ENCODE measurements at regions not wholly inside any gene's neighbourhood (a gene's known extent, or its start where the extent isn't known, plus 50 kb on each side); places are given as distances from the start of the nearest gene placed in this dataset.

DNA sequence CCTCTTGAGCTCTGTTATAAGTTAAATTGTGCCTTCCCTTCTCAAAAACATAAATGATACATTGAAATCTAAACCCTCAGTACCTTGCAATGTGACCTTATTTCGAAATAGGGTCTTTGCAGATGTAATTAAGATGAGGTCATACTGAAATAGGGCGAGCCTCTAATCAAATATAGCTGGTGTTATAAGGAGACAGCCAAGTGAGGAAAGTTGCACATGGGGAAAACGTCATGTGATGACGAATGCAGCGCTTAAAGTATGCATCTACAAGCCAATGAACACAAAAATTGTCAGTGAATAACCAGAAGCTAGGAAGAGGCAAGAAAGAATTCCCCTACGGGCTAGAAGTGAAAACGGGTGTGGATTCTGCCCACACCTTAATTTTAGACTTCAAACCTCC is 305.2 kb upstream of the FOXG1 start:
- Mint-ChIP-seq H3K27ac (ENCODE audit: unreplicated experiment) (no peak overlapping the region), H3K9me3 (ENCODE audit: unreplicated experiment) (no peaks in the 10 kb centered on the region)
- CTCF ChIA-PET: no interaction called here

DNA sequence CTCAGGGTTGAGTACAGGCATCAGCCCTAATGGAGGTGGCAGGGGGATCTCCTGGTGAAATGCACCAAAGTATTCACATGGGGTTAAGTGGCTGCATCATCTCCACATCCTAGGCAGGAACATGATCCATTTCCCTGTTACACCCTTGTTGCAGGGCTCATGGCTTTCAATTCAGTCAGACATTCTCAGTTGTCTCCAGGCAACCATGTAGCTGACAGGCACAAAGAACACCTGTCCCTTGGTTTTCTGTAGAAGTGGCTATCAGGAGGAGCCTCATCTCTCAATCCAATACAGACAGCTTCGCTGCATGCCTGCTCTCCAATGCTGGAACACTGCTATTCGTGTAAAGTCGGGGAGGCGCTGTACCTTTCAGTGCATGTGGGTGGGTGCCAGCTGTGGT is 299.0 kb upstream of the FOXG1 start:
- no peak for DNase-seq
- no peak overlapping the region for H3K27ac Mint-ChIP-seq (ENCODE audit: unreplicated experiment)
- no peaks in the 10 kb centered on the region for H3K36me3 Mint-ChIP-seq (ENCODE audit: insufficient read depth, unreplicated experiment)
- H3K36me3 ChIP-seq (ENCODE audit: control insufficient read depth, insufficient read depth, low read length): no peaks in the 10 kb centered on the region
- H3K4me1 Mint-ChIP-seq (ENCODE audit: low read depth, unreplicated experiment): no peaks in the 10 kb centered on the region
- POLR2A ChIA-PET: no interaction called here
- CTCF ChIA-PET: interaction anchor here (1.1 kb wide), 1 partner anchor 9 kb away, joined by 3 read pairs; no protein-coding TSS in a partner anchor
- intact Hi-C loops (cut with micrococcal nuclease; ENCODE audit: unreplicated experiment): no loop called here
- no peaks in the 10 kb centered on the region for H3K27me3 ChIP-seq (replicated peaks; ENCODE audit: control insufficient read depth, insufficient read depth, low read length)
- TF ChIP-seq, protein P1, sequence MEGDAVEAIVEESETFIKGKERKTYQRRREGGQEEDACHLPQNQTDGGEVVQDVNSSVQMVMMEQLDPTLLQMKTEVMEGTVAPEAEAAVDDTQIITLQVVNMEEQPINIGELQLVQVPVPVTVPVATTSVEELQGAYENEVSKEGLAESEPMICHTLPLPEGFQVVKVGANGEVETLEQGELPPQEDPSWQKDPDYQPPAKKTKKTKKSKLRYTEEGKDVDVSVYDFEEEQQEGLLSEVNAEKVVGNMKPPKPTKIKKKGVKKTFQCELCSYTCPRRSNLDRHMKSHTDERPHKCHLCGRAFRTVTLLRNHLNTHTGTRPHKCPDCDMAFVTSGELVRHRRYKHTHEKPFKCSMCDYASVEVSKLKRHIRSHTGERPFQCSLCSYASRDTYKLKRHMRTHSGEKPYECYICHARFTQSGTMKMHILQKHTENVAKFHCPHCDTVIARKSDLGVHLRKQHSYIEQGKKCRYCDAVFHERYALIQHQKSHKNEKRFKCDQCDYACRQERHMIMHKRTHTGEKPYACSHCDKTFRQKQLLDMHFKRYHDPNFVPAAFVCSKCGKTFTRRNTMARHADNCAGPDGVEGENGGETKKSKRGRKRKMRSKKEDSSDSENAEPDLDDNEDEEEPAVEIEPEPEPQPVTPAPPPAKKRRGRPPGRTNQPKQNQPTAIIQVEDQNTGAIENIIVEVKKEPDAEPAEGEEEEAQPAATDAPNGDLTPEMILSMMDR (IDR thresholded peaks at IDR 0.05; ENCODE audit: insufficient read depth in 1 of 2, low read depth in 1 of 2, low read length in 1 of 2, severe bottlenecking in 1 of 2, unreplicated experiment in 1 of 2): no peak
- H3K4me3 ChIP-seq (ENCODE audit: low read depth, low read length): no peak overlapping the region
- H3K9me3 Mint-ChIP-seq (ENCODE audit: unreplicated experiment): peaks cover 10% of the 10 kb centered on the region
- H3K4me3 Mint-ChIP-seq (ENCODE audit: unreplicated experiment): no peak overlapping the region
- no peaks in the 10 kb centered on the region for H3K4me1 ChIP-seq
- no peaks in the 10 kb centered on the region for H3K27me3 Mint-ChIP-seq (ENCODE audit: insufficient read depth, unreplicated experiment)
- no TSS peak for BruUV-seq (replicated peaks)
- H3K9me3 ChIP-seq: no peaks in the 10 kb centered on the region

More for the DNA sequence above, 305.2 kb upstream of the FOXG1 start:
- no peaks in the 10 kb centered on the region for H3K27me3 ChIP-seq (replicated peaks; ENCODE audit: control insufficient read depth, insufficient read depth, low read length)
- H3K9me3 ChIP-seq: no peaks in the 10 kb centered on the region
- intact Hi-C loops (cut with micrococcal nuclease; ENCODE audit: unreplicated experiment): no loop called here
- Mint-ChIP-seq H3K4me3 (ENCODE audit: unreplicated experiment) (no peak overlapping the region), H3K36me3 (ENCODE audit: insufficient read depth, unreplicated experiment) (no peaks in the 10 kb centered on the region), H3K27me3 (ENCODE audit: insufficient read depth, unreplicated experiment) (no peaks in the 10 kb centered on the region), H3K4me1 (ENCODE audit: low read depth, unreplicated experiment) (no peaks in the 10 kb centered on the region)
- H3K4me3 ChIP-seq (ENCODE audit: low read depth, low read length): no peak overlapping the region
- BruUV-seq (replicated peaks): no TSS peak
- DNase-seq: no peak
- no peaks in the 10 kb centered on the region for H3K4me1 ChIP-seq
- POLR2A ChIA-PET: no interaction called here
- TF ChIP-seq, protein P1 (IDR thresholded peaks at IDR 0.05; ENCODE audit: insufficient read depth in 1 of 2, low read depth in 1 of 2, low read length in 1 of 2, severe bottlenecking in 1 of 2, unreplicated experiment in 1 of 2): no peak
- H3K36me3 ChIP-seq (ENCODE audit: control insufficient read depth, insufficient read depth, low read length): no peaks in the 10 kb centered on the region

GRCh38 chr14:28468191-28469151 is 298.1 kb upstream of the FOXG1 start:
- CTCF ChIA-PET: interaction anchor here (1.1 kb wide), 1 partner anchor 10 kb away, joined by 3 read pairs; no protein-coding TSS in a partner anchor
- Mint-ChIP-seq H3K27me3 (ENCODE audit: insufficient read depth, unreplicated experiment) (no peaks in the 10 kb centered on the region), H3K9me3 (ENCODE audit: unreplicated experiment) (peaks cover 10% of the 10 kb centered on the region), H3K27ac (ENCODE audit: unreplicated experiment) (no peak overlapping the region), H3K4me3 (ENCODE audit: unreplicated experiment) (no peak overlapping the region), H3K36me3 (ENCODE audit: insufficient read depth, unreplicated experiment) (no peaks in the 10 kb centered on the region), H3K4me1 (ENCODE audit: low read depth, unreplicated experiment) (no peaks in the 10 kb centered on the region)
- no peaks in the 10 kb centered on the region for H3K36me3 ChIP-seq (ENCODE audit: control insufficient read depth, insufficient read depth, low read length)
- DNase-seq: no peak
- no peaks in the 10 kb centered on the region for H3K4me1 ChIP-seq
- intact Hi-C loops (cut with micrococcal nuclease; ENCODE audit: unreplicated experiment): no loop called here
- POLR2A ChIA-PET: no interaction called here
- no peak overlapping the region for H3K4me3 ChIP-seq (ENCODE audit: low read depth, low read length)
- TF ChIP-seq, protein P1 (IDR thresholded peaks at IDR 0.05; ENCODE audit: insufficient read depth in 1 of 2, low read depth in 1 of 2, low read length in 1 of 2, severe bottlenecking in 1 of 2, unreplicated experiment in 1 of 2): no peak
- BruUV-seq (replicated peaks): no TSS peak
- no peaks in the 10 kb centered on the region for H3K27me3 ChIP-seq (replicated peaks; ENCODE audit: control insufficient read depth, insufficient read depth, low read length)
- no peaks in the 10 kb centered on the region for H3K9me3 ChIP-seq

Measured in Caco-2 (cell line).